ENCODE measurements at regions not wholly inside any gene's neighbourhood (a gene's known extent, or its start where the extent isn't known, plus 50 kb on each side); places are given as distances from the start of the nearest gene placed in this dataset.

GRCh38 chr11:134668796-134669195 lies 256.8 kb upstream of the B3GAT1 start:
- no peak for DNase-seq
- H3K9me2 ChIP-seq (replicated peaks; ENCODE audit: insufficient read depth, low read length) = no peaks in the 10 kb centered on the region

GRCh38 chr11:134668076-134668475 lies 256.0 kb upstream of the B3GAT1 start:
- Histone ChIP-seq H3K4me1 (ENCODE audit: low read length) (no peaks in the 10 kb centered on the region), H3K9me2 (replicated peaks; ENCODE audit: insufficient read depth, low read length) (no peaks in the 10 kb centered on the region), H4K20me1 (ENCODE audit: insufficient read depth, low read depth, low read length) (no peaks in the 10 kb centered on the region), H3K4me2 (ENCODE audit: low read depth, low read length, poor library complexity, severe bottlenecking) (no peak overlapping the region), H2AFZ (ENCODE audit: low read length) (no peak overlapping the region), H3K36me3 (ENCODE audit: insufficient read depth, low read length) (no peaks in the 10 kb centered on the region), H3K9ac (ENCODE audit: low read length) (no peak overlapping the region), H3K27me3 (ENCODE audit: low read length) (no peaks in the 10 kb centered on the region), H3K79me2 (ENCODE audit: low read length) (no peaks in the 10 kb centered on the region), H3K27ac (ENCODE audit: low read length) (no peak overlapping the region), H3K9me3 (ENCODE audit: low read length) (no peaks in the 10 kb centered on the region), H3K4me3 (ENCODE audit: low read length) (no peak overlapping the region)
- DNase-seq = no peak

More at GRCh38 chr11:134668796-134669195, 256.8 kb upstream of the B3GAT1 start:
- Histone ChIP-seq H3K9ac (ENCODE audit: low read length) (no peak overlapping the region), H3K4me2 (ENCODE audit: low read depth, low read length, poor library complexity, severe bottlenecking) (no peak overlapping the region), H3K36me3 (ENCODE audit: insufficient read depth, low read length) (no peaks in the 10 kb centered on the region), H2AFZ (ENCODE audit: low read length) (no peak overlapping the region), H3K4me3 (ENCODE audit: low read length) (no peak overlapping the region), H3K27me3 (ENCODE audit: low read length) (no peaks in the 10 kb centered on the region), H3K9me3 (ENCODE audit: low read length) (no peaks in the 10 kb centered on the region), H3K27ac (ENCODE audit: low read length) (no peak overlapping the region), H3K4me1 (ENCODE audit: low read length) (no peaks in the 10 kb centered on the region), H3K79me2 (ENCODE audit: low read length) (no peaks in the 10 kb centered on the region), H4K20me1 (ENCODE audit: insufficient read depth, low read depth, low read length) (no peaks in the 10 kb centered on the region)

- H3K4me3 ChIP-seq (ENCODE audit: low read length) = no peak overlapping the region
- H3K4me2 ChIP-seq (ENCODE audit: low read depth, low read length, poor library complexity, severe bottlenecking) = no peak overlapping the region
- H3K79me2 ChIP-seq (ENCODE audit: low read length) = no peaks in the 10 kb centered on the region
- H2AFZ ChIP-seq (ENCODE audit: low read length) = no peak overlapping the region
- no peaks in the 10 kb centered on the region for H3K27me3 ChIP-seq (ENCODE audit: low read length)
- H3K36me3 ChIP-seq (ENCODE audit: insufficient read depth, low read length) = no peaks in the 10 kb centered on the region
- H3K4me1 ChIP-seq (ENCODE audit: low read length) = no peaks in the 10 kb centered on the region
- H3K9me3 ChIP-seq (ENCODE audit: low read length) = no peaks in the 10 kb centered on the region
- H3K9ac ChIP-seq (ENCODE audit: low read length) = no peak overlapping the region
- H3K27ac ChIP-seq (ENCODE audit: low read length) = no peak overlapping the region
- H4K20me1 ChIP-seq (ENCODE audit: insufficient read depth, low read depth, low read length) = no peaks in the 10 kb centered on the region
- H3K9me2 ChIP-seq (replicated peaks; ENCODE audit: insufficient read depth, low read length) = no peaks in the 10 kb centered on the region
- no peak for DNase-seq
These were observed 255.5 kb upstream of the B3GAT1 start for GRCh38 chr11:134667505-134667904.

- H3K9ac ChIP-seq (ENCODE audit: low read length) = no peak overlapping the region
- H3K27me3 ChIP-seq (ENCODE audit: low read length) = no peaks in the 10 kb centered on the region
- H3K79me2 ChIP-seq (ENCODE audit: low read length) = no peaks in the 10 kb centered on the region
- no peak overlapping the region for H2AFZ ChIP-seq (ENCODE audit: low read length)
- no peak overlapping the region for H3K27ac ChIP-seq (ENCODE audit: low read length)
- no peak overlapping the region for H3K4me3 ChIP-seq (ENCODE audit: low read length)
- no peaks in the 10 kb centered on the region for H3K9me2 ChIP-seq (replicated peaks; ENCODE audit: insufficient read depth, low read length)
- H4K20me1 ChIP-seq (ENCODE audit: insufficient read depth, low read depth, low read length) = no peaks in the 10 kb centered on the region
- no peaks in the 10 kb centered on the region for H3K9me3 ChIP-seq (ENCODE audit: low read length)
- H3K36me3 ChIP-seq (ENCODE audit: insufficient read depth, low read length) = no peaks in the 10 kb centered on the region
- H3K4me2 ChIP-seq (ENCODE audit: low read depth, low read length, poor library complexity, severe bottlenecking) = no peak overlapping the region
- H3K4me1 ChIP-seq (ENCODE audit: low read length) = no peaks in the 10 kb centered on the region
- DNase-seq = no peak
These were observed 255.1 kb upstream of the B3GAT1 start for GRCh38 chr11:134667175-134667500.

DNA sequence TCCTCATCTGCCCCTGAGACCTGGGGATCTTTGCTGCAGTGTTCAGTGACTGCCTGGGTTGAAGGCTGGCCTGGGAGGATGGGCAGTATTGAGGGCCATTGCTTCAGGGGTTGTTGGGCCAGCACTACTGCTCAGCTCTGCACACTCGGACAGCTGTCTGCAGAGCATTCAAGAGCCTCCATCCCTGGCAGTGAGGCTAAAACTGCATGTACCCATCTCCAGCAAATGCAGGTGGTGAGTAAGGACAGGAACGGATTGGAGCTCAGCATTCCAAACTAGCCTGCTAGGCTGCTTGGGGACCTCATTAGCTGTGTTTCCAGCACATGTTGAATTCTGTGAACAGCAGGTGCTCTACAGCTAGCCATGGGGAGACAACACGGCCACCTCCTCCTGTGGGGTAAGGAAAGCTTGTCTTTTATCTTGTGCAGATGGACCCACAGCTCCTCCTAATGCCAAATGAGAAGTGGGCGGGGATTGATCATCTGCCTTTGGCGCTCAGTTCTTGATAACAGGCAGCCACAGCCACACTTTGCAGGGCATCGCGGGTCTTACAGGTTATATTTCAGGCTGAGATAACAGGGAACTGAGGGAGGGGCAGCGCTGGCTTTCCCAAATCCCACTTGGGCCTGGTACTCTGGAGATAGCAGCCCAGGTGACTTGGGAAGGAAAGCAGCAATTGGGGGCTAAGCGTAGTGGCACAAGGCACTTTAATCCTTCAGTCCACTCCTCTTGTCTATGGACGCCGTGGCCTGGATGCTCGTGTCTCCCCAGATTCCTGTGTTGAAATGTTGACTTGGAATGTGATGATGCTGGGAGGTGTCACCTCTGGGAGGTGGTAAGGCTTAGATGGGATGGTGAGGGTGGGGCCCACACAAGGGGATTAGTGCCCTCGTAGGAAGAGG lies 254.5 kb upstream of the B3GAT1 start:
- Histone ChIP-seq H2AFZ (ENCODE audit: low read length) (no peak overlapping the region), H4K20me1 (ENCODE audit: insufficient read depth, low read depth, low read length) (no peaks in the 10 kb centered on the region), H3K4me1 (ENCODE audit: low read length) (no peaks in the 10 kb centered on the region), H3K9ac (ENCODE audit: low read length) (no peak overlapping the region), H3K27me3 (ENCODE audit: low read length) (no peaks in the 10 kb centered on the region), H3K36me3 (ENCODE audit: insufficient read depth, low read length) (no peaks in the 10 kb centered on the region), H3K9me3 (ENCODE audit: low read length) (no peaks in the 10 kb centered on the region), H3K27ac (ENCODE audit: low read length) (no peak overlapping the region), H3K79me2 (ENCODE audit: low read length) (no peaks in the 10 kb centered on the region), H3K4me2 (ENCODE audit: low read depth, low read length, poor library complexity, severe bottlenecking) (no peak overlapping the region), H3K9me2 (replicated peaks; ENCODE audit: insufficient read depth, low read length) (no peaks in the 10 kb centered on the region), H3K4me3 (ENCODE audit: low read length) (no peak overlapping the region)
- no peak for DNase-seq

GRCh38 chr11:134665571-134666270 lies 253.7 kb upstream of the B3GAT1 start:
- H3K4me3 ChIP-seq (ENCODE audit: low read length) = no peak overlapping the region
- no peak overlapping the region for H2AFZ ChIP-seq (ENCODE audit: low read length)
- no peak for DNase-seq
- no peaks in the 10 kb centered on the region for H3K4me1 ChIP-seq (ENCODE audit: low read length)
- no peaks in the 10 kb centered on the region for H3K9me2 ChIP-seq (replicated peaks; ENCODE audit: insufficient read depth, low read length)
- H3K9me3 ChIP-seq (ENCODE audit: low read length) = no peaks in the 10 kb centered on the region
- H3K36me3 ChIP-seq (ENCODE audit: insufficient read depth, low read length) = no peaks in the 10 kb centered on the region
- no peaks in the 10 kb centered on the region for H3K27me3 ChIP-seq (ENCODE audit: low read length)
- no peaks in the 10 kb centered on the region for H4K20me1 ChIP-seq (ENCODE audit: insufficient read depth, low read depth, low read length)
- no peak overlapping the region for H3K27ac ChIP-seq (ENCODE audit: low read length)
- H3K9ac ChIP-seq (ENCODE audit: low read length) = no peak overlapping the region
- no peaks in the 10 kb centered on the region for H3K79me2 ChIP-seq (ENCODE audit: low read length)
- no peak overlapping the region for H3K4me2 ChIP-seq (ENCODE audit: low read depth, low read length, poor library complexity, severe bottlenecking)

DNA sequence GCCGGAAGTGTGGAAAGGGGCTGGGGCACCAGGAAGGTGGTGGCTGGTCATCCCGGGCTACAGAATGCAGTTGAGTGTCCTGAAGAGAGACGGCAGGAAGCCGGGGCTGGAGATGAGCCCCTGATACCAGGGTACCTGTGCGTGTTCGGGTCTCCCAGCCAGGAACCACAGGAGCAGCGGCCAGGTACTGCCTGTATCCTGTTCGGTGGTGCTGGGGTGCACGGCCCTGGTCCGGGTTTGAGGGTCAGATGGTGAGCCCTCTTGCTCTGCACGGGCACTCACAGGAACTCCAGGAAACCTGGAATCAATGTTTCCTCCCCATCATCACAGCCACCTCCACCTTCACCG lies 253.1 kb upstream of the B3GAT1 start:
- Histone ChIP-seq H3K27me3 (ENCODE audit: low read length) (no peaks in the 10 kb centered on the region), H4K20me1 (ENCODE audit: insufficient read depth, low read depth, low read length) (no peaks in the 10 kb centered on the region), H3K9ac (ENCODE audit: low read length) (no peak overlapping the region), H3K9me3 (ENCODE audit: low read length) (no peaks in the 10 kb centered on the region), H3K4me3 (ENCODE audit: low read length) (no peak overlapping the region), H3K36me3 (ENCODE audit: insufficient read depth, low read length) (no peaks in the 10 kb centered on the region), H3K4me1 (ENCODE audit: low read length) (no peaks in the 10 kb centered on the region), H3K4me2 (ENCODE audit: low read depth, low read length, poor library complexity, severe bottlenecking) (no peak overlapping the region), H3K27ac (ENCODE audit: low read length) (no peak overlapping the region), H2AFZ (ENCODE audit: low read length) (no peak overlapping the region), H3K9me2 (replicated peaks; ENCODE audit: insufficient read depth, low read length) (no peaks in the 10 kb centered on the region), H3K79me2 (ENCODE audit: low read length) (no peaks in the 10 kb centered on the region)
- no peak for DNase-seq

- DNase-seq = no peak
- H3K36me3 ChIP-seq (ENCODE audit: insufficient read depth, low read length) = no peaks in the 10 kb centered on the region
- no peaks in the 10 kb centered on the region for H3K79me2 ChIP-seq (ENCODE audit: low read length)
- H3K9ac ChIP-seq (ENCODE audit: low read length) = no peak overlapping the region
- H2AFZ ChIP-seq (ENCODE audit: low read length) = no peak overlapping the region
- no peak overlapping the region for H3K4me2 ChIP-seq (ENCODE audit: low read depth, low read length, poor library complexity, severe bottlenecking)
- no peaks in the 10 kb centered on the region for H3K27me3 ChIP-seq (ENCODE audit: low read length)
- H3K4me3 ChIP-seq (ENCODE audit: low read length) = no peak overlapping the region
- H3K9me2 ChIP-seq (replicated peaks; ENCODE audit: insufficient read depth, low read length) = no peaks in the 10 kb centered on the region
- no peaks in the 10 kb centered on the region for H3K9me3 ChIP-seq (ENCODE audit: low read length)
- H3K4me1 ChIP-seq (ENCODE audit: low read length) = no peaks in the 10 kb centered on the region
- H4K20me1 ChIP-seq (ENCODE audit: insufficient read depth, low read depth, low read length) = no peaks in the 10 kb centered on the region
- no peak overlapping the region for H3K27ac ChIP-seq (ENCODE audit: low read length)
These were observed 252.6 kb upstream of the B3GAT1 start for GRCh38 chr11:134664447-134665187.

All from Karpas-422 (cell line).